Progenitor cell of endocrine pancreas (in vitro differentiated cells): ENCODE measurements at regions not wholly inside any gene's neighbourhood (a gene's known extent, or its start where the extent isn't known, plus 50 kb on each side); places are given as distances from the start of the nearest gene placed in this dataset.
"Not testable (repeated sequence)": the region's sequence is repeated elsewhere in the genome, so short reads cannot be mapped to it uniquely, and the experiment has no call there.

Source experiments
- DNase-seq: peaks from one replicate; pipeline ENCODE4 v3.0.0; 2021; ENCODE audit warnings: low spot score; ENCODE audit not compliant: unreplicated experiment
- H3K27ac Mint-ChIP-seq: 2 replicates; pipeline ENCODE4 v1.8.0; 2021; ENCODE audit warnings: mild to moderate bottlenecking, moderate library complexity, mixed read lengths
- H3K27me3 Mint-ChIP-seq: 2 replicates; pipeline ENCODE4 v1.8.0; 2021; ENCODE audit warnings: mixed read lengths
- H3K36me3 Mint-ChIP-seq: 2 replicates; pipeline ENCODE4 v1.8.0; 2022; ENCODE audit warnings: mixed read lengths; ENCODE audit not compliant: insufficient read depth
- H3K4me1 Mint-ChIP-seq: 2 replicates; pipeline ENCODE4 v1.8.0; 2021; ENCODE audit warnings: low read depth, mixed read lengths
- H3K4me3 Mint-ChIP-seq: 2 replicates; pipeline ENCODE4 v1.8.0; 2021; ENCODE audit warnings: low read depth, mild to moderate bottlenecking, moderate library complexity, mixed read lengths
- H3K9me3 Mint-ChIP-seq: 2 replicates; pipeline ENCODE4 v1.8.0; 2021; ENCODE audit warnings: low read depth, mixed read lengths
- TF ChIP-seq, protein P1 (sequence below): fragments of 200-600 bp; sonication (generic); IDR thresholded peaks from one replicate; pipeline ENCODE4 v1.5.0; 2021; ENCODE audit warnings: antibody characterized with exemption, mild to moderate bottlenecking; ENCODE audit not compliant: unreplicated experiment

DNA sequence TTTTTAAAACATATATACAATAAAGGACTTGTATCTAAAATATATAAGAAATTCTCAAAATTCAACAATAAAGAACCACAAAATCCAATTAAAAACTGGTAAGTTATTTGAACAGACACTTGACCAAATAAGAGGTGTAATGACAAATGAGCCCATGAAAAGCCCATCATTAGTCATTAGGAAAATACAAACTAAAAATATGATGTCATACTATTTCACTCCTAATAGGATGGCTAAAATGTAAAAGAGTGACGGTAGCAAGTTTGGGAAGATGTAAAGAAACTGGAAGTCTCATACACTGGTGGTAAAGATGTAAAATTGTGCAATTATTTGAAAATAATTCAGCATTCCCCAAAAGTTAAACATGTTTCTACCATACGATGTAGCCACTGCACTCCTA, 1095.3 kb upstream of the CDH8 start:
- TF ChIP-seq, protein P1, sequence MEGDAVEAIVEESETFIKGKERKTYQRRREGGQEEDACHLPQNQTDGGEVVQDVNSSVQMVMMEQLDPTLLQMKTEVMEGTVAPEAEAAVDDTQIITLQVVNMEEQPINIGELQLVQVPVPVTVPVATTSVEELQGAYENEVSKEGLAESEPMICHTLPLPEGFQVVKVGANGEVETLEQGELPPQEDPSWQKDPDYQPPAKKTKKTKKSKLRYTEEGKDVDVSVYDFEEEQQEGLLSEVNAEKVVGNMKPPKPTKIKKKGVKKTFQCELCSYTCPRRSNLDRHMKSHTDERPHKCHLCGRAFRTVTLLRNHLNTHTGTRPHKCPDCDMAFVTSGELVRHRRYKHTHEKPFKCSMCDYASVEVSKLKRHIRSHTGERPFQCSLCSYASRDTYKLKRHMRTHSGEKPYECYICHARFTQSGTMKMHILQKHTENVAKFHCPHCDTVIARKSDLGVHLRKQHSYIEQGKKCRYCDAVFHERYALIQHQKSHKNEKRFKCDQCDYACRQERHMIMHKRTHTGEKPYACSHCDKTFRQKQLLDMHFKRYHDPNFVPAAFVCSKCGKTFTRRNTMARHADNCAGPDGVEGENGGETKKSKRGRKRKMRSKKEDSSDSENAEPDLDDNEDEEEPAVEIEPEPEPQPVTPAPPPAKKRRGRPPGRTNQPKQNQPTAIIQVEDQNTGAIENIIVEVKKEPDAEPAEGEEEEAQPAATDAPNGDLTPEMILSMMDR: no peak
- H3K4me1 Mint-ChIP-seq: no peaks in the 10 kb centered on the region
- H3K9me3 Mint-ChIP-seq: peaks cover 6% of the 10 kb centered on the region

GRCh38 chr16:63130942-63131341, 1094.7 kb upstream of the CDH8 start:
- no peak overlapping the region for H3K27ac Mint-ChIP-seq

More for the DNA sequence above, 1095.3 kb upstream of the CDH8 start:
- no peaks in the 10 kb centered on the region for H3K27me3 Mint-ChIP-seq
- DNase-seq: no peak
- H3K27ac Mint-ChIP-seq: no peak overlapping the region
- no peaks in the 10 kb centered on the region for H3K36me3 Mint-ChIP-seq
- no peak overlapping the region for H3K4me3 Mint-ChIP-seq

GRCh38 chr16:63129411-63130125, 1093.3 kb upstream of the CDH8 start:
- no peak overlapping the region for H3K4me3 Mint-ChIP-seq
- no peak for DNase-seq
- no peaks in the 10 kb centered on the region for H3K27me3 Mint-ChIP-seq
- no peaks in the 10 kb centered on the region for H3K36me3 Mint-ChIP-seq
- TF ChIP-seq, protein P1: no peak
- H3K9me3 Mint-ChIP-seq: peaks cover 9% of the 10 kb centered on the region
- no peak overlapping the region for H3K27ac Mint-ChIP-seq
- no peaks in the 10 kb centered on the region for H3K4me1 Mint-ChIP-seq

More at GRCh38 chr16:63130942-63131341, 1094.7 kb upstream of the CDH8 start:
- no peaks in the 10 kb centered on the region for H3K36me3 Mint-ChIP-seq
- no peak overlapping the region for H3K4me3 Mint-ChIP-seq
- H3K27me3 Mint-ChIP-seq: no peaks in the 10 kb centered on the region
- TF ChIP-seq, protein P1: no peak
- DNase-seq: no peak
- peaks cover 9% of the 10 kb centered on the region for H3K9me3 Mint-ChIP-seq
- H3K4me1 Mint-ChIP-seq: no peaks in the 10 kb centered on the region

- not testable (repeated sequence) for H3K27me3 Mint-ChIP-seq, H3K9me3 Mint-ChIP-seq, H3K4me1 Mint-ChIP-seq, H3K27ac Mint-ChIP-seq, H3K36me3 Mint-ChIP-seq, H3K4me3 Mint-ChIP-seq, DNase-seq
Measured at GRCh38 chr16:63119905-63120304, 1083.7 kb upstream of the CDH8 start.

DNA sequence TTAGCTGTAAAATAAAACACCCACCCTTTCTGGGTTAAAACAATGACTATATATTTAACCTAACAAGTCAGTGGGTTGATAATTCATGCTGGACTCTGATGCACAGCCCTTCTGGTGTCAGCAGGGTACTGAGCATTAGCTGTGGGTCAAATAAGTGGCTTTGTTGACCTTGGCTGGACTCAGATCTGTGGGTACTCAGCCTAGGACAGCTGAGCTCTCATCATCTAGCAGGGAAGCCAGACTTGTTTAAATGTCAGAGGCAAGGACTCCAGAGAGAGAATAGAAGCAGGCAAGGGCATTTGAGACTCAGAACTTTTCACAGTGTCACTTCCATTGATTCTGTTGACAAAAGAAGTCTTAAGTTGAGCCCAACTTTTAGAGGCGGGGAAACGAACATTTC, 1063.8 kb upstream of the CDH8 start:
- Mint-ChIP-seq H3K36me3 (no peaks in the 10 kb centered on the region), H3K27ac (no peak overlapping the region), H3K27me3 (no peaks in the 10 kb centered on the region), H3K4me3 (no peak overlapping the region), H3K9me3 (no peaks in the 10 kb centered on the region), H3K4me1 (no peaks in the 10 kb centered on the region)
- TF ChIP-seq, protein P1: no peak
- DNase-seq: no peak

DNA sequence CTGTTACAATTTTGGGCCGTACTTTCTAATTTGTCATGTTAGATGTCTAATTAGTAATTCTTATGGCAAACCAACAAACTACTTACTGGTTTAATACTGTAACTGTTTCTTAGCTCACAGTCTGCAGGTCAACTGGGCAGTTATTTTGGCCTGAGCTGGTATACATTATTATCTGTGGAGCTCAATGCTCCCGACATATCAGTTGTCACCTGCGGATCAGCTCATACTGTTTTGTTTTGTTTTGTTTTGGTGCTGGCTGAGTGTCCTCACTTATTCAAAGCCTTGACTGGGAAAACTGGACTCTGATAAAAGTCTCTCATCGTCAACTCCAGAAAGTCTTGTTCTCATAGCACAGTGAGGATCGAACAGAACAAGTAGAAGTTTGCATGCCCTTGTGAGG, 1060.6 kb upstream of the CDH8 start:
- TF ChIP-seq, protein P1: no peak
- DNase-seq: no peak
- no peaks in the 10 kb centered on the region for H3K36me3 Mint-ChIP-seq
- H3K4me3 Mint-ChIP-seq: no peak overlapping the region
- no peaks in the 10 kb centered on the region for H3K27me3 Mint-ChIP-seq
- H3K9me3 Mint-ChIP-seq: no peaks in the 10 kb centered on the region
- H3K4me1 Mint-ChIP-seq: peaks cover 6% of the 10 kb centered on the region
- no peak overlapping the region for H3K27ac Mint-ChIP-seq
